Heart left ventricle (tissue), 16 donors: ENCODE measurements at regions not wholly inside any gene's neighbourhood (a gene's known extent, or its start where the extent isn't known, plus 50 kb on each side); places are given as distances from the start of the nearest gene placed in this dataset.

Source experiments
- ATAC-seq, 4 donors: fragments of 200-7000 bp; cut with Tn5 transposase; one replicate each; pipeline ENCODE4 v1.9.1; 2020 to 2022; ENCODE audit warnings: moderate library complexity in 4 of 4, mild to moderate bottlenecking in 3 of 4, moderate number of reproducible peaks in 1 of 4
- DNase-seq, 5 donors: peaks; one replicate each; pipeline ENCODE4 v3.0.0-alpha.2; 2020
- H3K27ac ChIP-seq, 12 donors: fragments of 200-600 bp; sonication (generic) in 4 of 12; one replicate each; pipeline versions ENCODE4 v1.5.0 to v1.8.0; 2016 to 2022; ENCODE audit warnings: mild to moderate bottlenecking in 2 of 12
- H3K27me3 ChIP-seq, 9 donors: fragments of 200-600 bp; sonication (generic) in 2 of 9; one replicate each; pipeline versions ENCODE4 v1.5.1 to v1.8.0; 2016 to 2022; ENCODE audit warnings: mild to moderate bottlenecking in 3 of 9
- H3K36me3 ChIP-seq, 9 donors: fragments of 200-600 bp; sonication (generic) in 2 of 9; one replicate each; pipeline versions ENCODE4 v1.5.0 to v1.8.0; 2018 to 2022; ENCODE audit warnings: mild to moderate bottlenecking in 2 of 9
- H3K4me1 ChIP-seq, 12 donors: fragments of 200-600 bp; sonication (generic) in 4 of 12; one replicate each; pipeline versions ENCODE4 v1.5.0 to v1.8.0; 2016 to 2022; ENCODE audit warnings: mild to moderate bottlenecking in 3 of 12
- H3K4me3 ChIP-seq, 12 donors: fragments of 200-600 bp; sonication (generic) in 4 of 12; one replicate each; pipeline versions ENCODE4 v1.5.0 to v1.8.0; 2017 to 2022; ENCODE audit warnings: mild to moderate bottlenecking in 9 of 12, moderate library complexity in 4 of 12
- H3K9me3 ChIP-seq, 12 donors: fragments of 200-600 bp; sonication (generic) in 4 of 12; one replicate each; pipeline versions ENCODE4 v1.5.0 to v1.8.0; 2016 to 2022; ENCODE audit warnings: mild to moderate bottlenecking in 1 of 12
- POLR2A ChIP-seq, 2 donors: fragments of 450-650 bp; IDR thresholded peaks; one replicate each; pipeline ENCODE4 v1.6.1; 2017; ENCODE audit warnings: antibody characterized with exemption in 2 of 2, mild to moderate bottlenecking in 2 of 2, moderate library complexity in 2 of 2
- WGBS, 4 donors: extraction: QIAGEN DNeasy Blood & Tissue Kit in 2 of 4; methylation state at CpG; one replicate each; pipeline versions ENCODE4 v1.1.5 to v1.1.7; 2013 to 2018; 5-methylcytosine and 5-hydroxymethylcytosine counted together
- intact Hi-C, 10 donors: fragments of 100-400 bp; cut with DNase I; formaldehyde crosslinking; loops; one replicate each; pipeline versions ENCODE4 v1.11.1 to v1.14.2; 2022
- TF ChIP-seq, protein P1 (sequence below), 12 donors: fragments of 200-600 bp; sonication (generic) in 4 of 12; IDR thresholded peaks; one replicate each; pipeline versions ENCODE4 v1.5.0 to v1.8.0; 2018 to 2022; ENCODE audit warnings: antibody characterized with exemption in 12 of 12, mild to moderate bottlenecking in 5 of 12
- donor health status: ischemic (EF 13 %, LVEDD 7.1; RV severe dilation, severe dysfunction).
- donor health status: healthy with polysubstance abuse.
- donor health status: DM: no; HTN: yes; CAD: no.
- donor health status: DM: no; HTN: no; CAD: no.
- donor health status: ischemic (EF 25% LVEDD 6.9; RV normal size, moderate dysfunction).
- donor health status: ischemic (EF 25% LVEDD 5.7; RV mildly dilated, moderate dysfunction).
- donor health status: healthy.
- donor health status: DM: yes; HTN: yes; CAD: no.
- donor health status: ischemic (EF 35%, LVEDD 5.7; RV mildly dilated, moderate dysfunction).
- donor health status: nonischemic (EF 11% LVEDD 7.7; RV severe dilation, severe dysfunction).
- donor health status: DM: yes; HTN: yes; CAD: no.
- donor health status: PGD.
- donor health status: ischemic (EF 29% LVEDD 5.4; RV normal size, mild dysfunction).
- donor health status: nonischemic (EF 23%, LVEDD 6.1; RV moderate dilation, normal function).

DNA sequence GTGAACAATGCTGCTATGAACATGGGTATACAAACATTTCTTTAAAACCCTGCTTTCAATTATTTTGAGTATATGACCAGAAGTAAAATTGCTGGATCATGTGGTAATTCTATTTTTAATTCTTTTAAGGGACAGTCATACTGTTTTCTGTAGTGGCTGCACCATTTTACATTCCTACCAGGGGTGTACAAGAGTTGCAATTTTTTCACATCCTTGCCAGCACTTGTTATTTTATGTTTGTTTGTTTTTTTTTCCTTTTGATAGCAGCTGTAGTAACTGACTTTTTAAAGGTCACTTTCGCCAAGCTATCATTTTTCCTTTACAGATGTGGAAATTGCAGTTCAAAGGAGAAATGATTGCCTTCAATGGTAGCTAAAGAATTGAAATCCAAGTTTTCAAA lies 99.5 kb downstream of the GPR85 start:
- Histone ChIP-seq H3K27me3 (no peaks in the 10 kb centered on the region), H3K9me3 (peaks cover 0 to 6% (median 0%) of the 10 kb centered on the region in 12 donors), H3K27ac (peak overlapping the region in 11 of 12 donors; percentile 3 to 93 (median 68)), H3K4me3 (no peak overlapping the region), H3K36me3 (no peaks in the 10 kb centered on the region), H3K4me1 (peaks cover 0 to 15% (median 2%) of the 10 kb centered on the region in 12 donors)
- 52 to 79% (median 67%) methylated on average over 1 of the region's 1 CpG for WGBS, 4 donors
- ATAC-seq (no peak), DNase-seq (no peak)
- TF ChIP-seq POLR2A (IDR thresholded peaks at IDR 0.05): no peak
- TF ChIP-seq, protein P1, sequence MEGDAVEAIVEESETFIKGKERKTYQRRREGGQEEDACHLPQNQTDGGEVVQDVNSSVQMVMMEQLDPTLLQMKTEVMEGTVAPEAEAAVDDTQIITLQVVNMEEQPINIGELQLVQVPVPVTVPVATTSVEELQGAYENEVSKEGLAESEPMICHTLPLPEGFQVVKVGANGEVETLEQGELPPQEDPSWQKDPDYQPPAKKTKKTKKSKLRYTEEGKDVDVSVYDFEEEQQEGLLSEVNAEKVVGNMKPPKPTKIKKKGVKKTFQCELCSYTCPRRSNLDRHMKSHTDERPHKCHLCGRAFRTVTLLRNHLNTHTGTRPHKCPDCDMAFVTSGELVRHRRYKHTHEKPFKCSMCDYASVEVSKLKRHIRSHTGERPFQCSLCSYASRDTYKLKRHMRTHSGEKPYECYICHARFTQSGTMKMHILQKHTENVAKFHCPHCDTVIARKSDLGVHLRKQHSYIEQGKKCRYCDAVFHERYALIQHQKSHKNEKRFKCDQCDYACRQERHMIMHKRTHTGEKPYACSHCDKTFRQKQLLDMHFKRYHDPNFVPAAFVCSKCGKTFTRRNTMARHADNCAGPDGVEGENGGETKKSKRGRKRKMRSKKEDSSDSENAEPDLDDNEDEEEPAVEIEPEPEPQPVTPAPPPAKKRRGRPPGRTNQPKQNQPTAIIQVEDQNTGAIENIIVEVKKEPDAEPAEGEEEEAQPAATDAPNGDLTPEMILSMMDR (IDR thresholded peaks at IDR 0.05): no peak
- intact Hi-C loops: loop anchor here in 2 of 10 donors (2.0 to 10.0 kb wide), 2 partner anchors 18 to 412 kb away; no protein-coding TSS in a partner anchor

DNA sequence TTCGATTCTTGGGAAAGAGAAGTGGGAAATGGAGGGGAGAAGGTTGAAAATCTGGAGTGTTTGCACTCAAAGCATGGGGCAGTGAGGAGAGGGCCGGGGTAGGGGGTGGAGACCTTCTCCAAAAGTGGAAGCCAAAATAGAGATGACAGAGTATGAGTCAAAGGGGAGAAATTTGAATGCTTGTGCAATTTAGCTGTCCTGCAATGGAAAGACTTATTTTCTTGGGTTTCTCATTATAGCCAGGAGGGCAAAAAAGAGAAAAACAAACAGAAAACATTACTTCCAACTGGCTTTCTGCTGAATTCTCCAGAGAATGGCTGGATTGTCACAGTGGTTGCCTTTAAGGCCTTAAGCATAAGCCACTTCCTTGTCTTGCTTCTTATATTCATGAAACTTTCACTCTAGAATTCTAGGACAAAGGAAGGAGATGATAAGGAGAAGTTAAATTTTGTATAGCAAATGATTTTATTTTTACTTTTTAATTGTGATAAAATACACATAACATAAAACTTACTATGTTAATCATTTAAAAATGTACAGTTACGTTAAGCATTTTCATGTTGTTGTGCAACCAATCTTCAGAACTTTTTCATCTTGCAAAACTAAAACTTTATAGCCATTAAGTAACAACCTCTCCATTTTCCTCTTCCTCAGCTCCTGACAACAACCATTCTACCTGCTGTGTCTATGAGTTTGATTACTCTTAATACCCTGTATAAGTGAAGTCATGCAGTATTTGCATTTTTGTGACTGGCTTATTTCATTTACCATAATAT lies 100.2 kb downstream of the GPR85 start:
- 36 to 50% (median 42%) methylated on average over 3 of the region's 3 CpGs for WGBS, 4 donors
- ATAC-seq (peak in 1 of 4 donors; percentile 57), DNase-seq (no peak)
- intact Hi-C loops: loop anchor here in 2 of 10 donors (2.0 to 10.0 kb wide), 2 partner anchors 18 to 412 kb away; no protein-coding TSS in a partner anchor
- no peak for TF ChIP-seq POLR2A (IDR thresholded peaks at IDR 0.05)
- TF ChIP-seq, protein P1 (IDR thresholded peaks at IDR 0.05): no peak
- Histone ChIP-seq H3K4me3 (no peak overlapping the region), H3K9me3 (no peaks in the 10 kb centered on the region), H3K27ac (peak overlapping the region; percentile 34 to 93 (median 68)), H3K27me3 (no peaks in the 10 kb centered on the region), H3K36me3 (no peaks in the 10 kb centered on the region), H3K4me1 (peaks cover 0 to 18% (median 7%) of the 10 kb centered on the region in 12 donors)

DNA sequence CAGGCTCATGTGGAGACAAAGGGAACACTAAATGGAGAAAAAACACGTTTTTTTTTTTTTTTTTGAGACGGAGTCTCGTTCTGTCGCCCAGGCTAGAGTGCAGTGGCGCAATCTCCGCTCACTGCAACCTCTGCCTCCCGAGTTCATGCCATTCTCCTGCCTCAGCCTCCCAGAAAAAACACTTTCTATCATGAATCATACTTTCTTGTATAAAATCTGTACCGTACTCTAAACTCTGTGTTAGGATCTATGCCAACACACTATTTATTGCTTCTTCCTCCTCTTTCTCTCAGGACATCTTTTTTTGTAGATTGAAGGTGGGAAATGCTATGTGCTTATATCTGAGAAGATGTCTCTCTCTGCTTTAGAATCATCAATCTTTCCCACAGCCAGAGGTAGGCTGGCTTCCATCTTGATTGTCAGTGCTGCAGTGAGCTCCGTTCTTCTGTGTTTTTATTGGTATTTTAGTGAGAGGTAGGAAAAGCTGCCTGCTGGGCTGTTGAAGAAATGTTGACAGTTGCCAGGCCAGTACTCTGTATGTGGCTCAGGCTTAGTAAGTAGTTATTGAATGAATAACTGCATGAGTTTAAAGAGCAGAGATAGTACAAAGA lies 101.1 kb downstream of the GPR85 start:
- peak overlapping the region; percentile 34 to 93 (median 68) for H3K27ac ChIP-seq
- WGBS, 4 donors: 35 to 42% (median 39%) methylated on average over 9 of the region's 9 CpGs
- intact Hi-C loops: loop anchor here in 1 of 10 donors (10.0 kb wide), 1 partner anchor 411 kb away; no protein-coding TSS in a partner anchor
- TF ChIP-seq POLR2A (IDR thresholded peaks at IDR 0.05): no peak
- TF ChIP-seq, protein P1 (IDR thresholded peaks at IDR 0.05): no peak
- no peaks in the 10 kb centered on the region for H3K36me3 ChIP-seq
- no peak overlapping the region for H3K4me3 ChIP-seq
- DNase-seq: peak in 1 of 5 donors; percentile 31
- peaks cover 0 to 18% (median 7%) of the 10 kb centered on the region in 12 donors for H3K4me1 ChIP-seq
- ATAC-seq: peak; percentile 77 to 92 (median 84)
- H3K9me3 ChIP-seq: no peaks in the 10 kb centered on the region
- H3K27me3 ChIP-seq: no peaks in the 10 kb centered on the region
